Testis (tissue), 2 donors: ENCODE measurements at regions not wholly inside any gene's neighbourhood (a gene's known extent, or its start where the extent isn't known, plus 50 kb on each side); places are given as distances from the start of the nearest gene placed in this dataset.

ENCODE experiments used
- CTCF ChIP-seq, 3 experiments: fragments of 450-650 bp in 2 of 3; fragments of 200-600 bp in 1 of 3; sonication (generic) in 1 of 3; IDR thresholded peaks; one replicate each; pipeline ENCODE4 v1.5.1; 2016 to 2019; ENCODE audit warnings: antibody characterized with exemption in 3 of 3, mild to moderate bottlenecking in 2 of 3, moderate library complexity in 1 of 3
- POLR2A ChIP-seq: fragments of 450-650 bp; IDR thresholded peaks from one replicate; pipeline ENCODE4 v1.6.1; 2017; ENCODE audit warnings: antibody characterized with exemption, mild to moderate bottlenecking, moderate library complexity

GRCh38 chr7:109638321-109638720, 1068.6 kb downstream of the DNAJB9 start:
- no peak for TF ChIP-seq CTCF (IDR thresholded peaks at IDR 0.05)
- TF ChIP-seq POLR2A = no peak
